ENCODE measurements at regions not wholly inside any gene's neighbourhood (a gene's known extent, or its start where the extent isn't known, plus 50 kb on each side); places are given as distances from the start of the nearest gene placed in this dataset.

GRCh38 chr5:152824316-152824715, 419.2 kb upstream of the NMUR2 start:
- Histone ChIP-seq H3K79me2 (ENCODE audit: insufficient read depth, low read length) (no peaks in the 10 kb centered on the region), H3K36me3 (replicated peaks in 1 of 2; ENCODE audit: control insufficient read depth in 1 of 2, insufficient read depth in 2 of 2, low read length in 2 of 2) (no peaks in the 10 kb centered on the region), H3K4me3 (replicated peaks in 1 of 3; ENCODE audit: low read depth in 2 of 3, low read length in 3 of 3) (no peak overlapping the region), H3K4me2 (replicated peaks; ENCODE audit: extremely low read depth, low read length, poor library complexity, severe bottlenecking) (no peak overlapping the region), H3K9me3 (replicated peaks in 1 of 2; ENCODE audit: control insufficient read depth in 1 of 2, insufficient read depth in 1 of 2, low read length in 2 of 2) (peaks cover 0 to 12% of the 10 kb centered on the region in 2 donors), H3K4me1 (ENCODE audit: control insufficient read depth in 1 of 2, insufficient read depth in 2 of 2, low read length in 2 of 2) (no peaks in the 10 kb centered on the region), H4K20me1 (ENCODE audit: insufficient read depth, low read length) (no peaks in the 10 kb centered on the region), H3K27me3 (ENCODE audit: control insufficient read depth in 2 of 2, insufficient read depth in 2 of 2, low read length in 2 of 2) (no peaks in the 10 kb centered on the region), H2AFZ (ENCODE audit: insufficient read depth, low read depth, low read length, poor library complexity, severe bottlenecking) (no peak overlapping the region), H3K9ac (ENCODE audit: insufficient read depth, low read length, poor library complexity, severe bottlenecking) (no peak overlapping the region), H3K27ac (ENCODE audit: low read depth in 1 of 2, low read length in 2 of 2) (no peak overlapping the region)
- Mint-ChIP-seq H3K36me3 (no peaks in the 10 kb centered on the region), H3K4me1 (no peaks in the 10 kb centered on the region), H3K9me3 (peaks cover 0 to 7% (median 3%) of the 10 kb centered on the region in 7 donors), H3K27ac (no peak overlapping the region), H3K27me3 (ENCODE audit: low read depth in 3 of 3) (no peaks in the 10 kb centered on the region), H3K4me3 (no peak overlapping the region)
- intact Hi-C loops (cut with micrococcal nuclease) = no loop called here
- no CpG with 5 or more reads among the region's 3 CpGs for WGBS (ENCODE audit: insufficient coverage)
- no peak for TF ChIP-seq CTCF (IDR thresholded peaks at IDR 0.05)
- DNase-seq = no peak

GRCh38 chr5:152838241-152838786, 433.2 kb upstream of the NMUR2 start:
- DNase-seq = no peak
- TF ChIP-seq CTCF (IDR thresholded peaks at IDR 0.05) = no peak
- no peak overlapping the region for H3K4me3 Mint-ChIP-seq
- Histone ChIP-seq H3K4me1 (ENCODE audit: control insufficient read depth in 1 of 2, insufficient read depth in 2 of 2, low read length in 2 of 2) (no peaks in the 10 kb centered on the region), H3K36me3 (replicated peaks in 1 of 2; ENCODE audit: control insufficient read depth in 1 of 2, insufficient read depth in 2 of 2, low read length in 2 of 2) (no peaks in the 10 kb centered on the region), H3K9me3 (replicated peaks in 1 of 2; ENCODE audit: control insufficient read depth in 1 of 2, insufficient read depth in 1 of 2, low read length in 2 of 2) (peaks cover 6% of the 10 kb centered on the region in 2 donors), H3K4me2 (replicated peaks; ENCODE audit: extremely low read depth, low read length, poor library complexity, severe bottlenecking) (no peak overlapping the region), H3K27ac (ENCODE audit: low read depth in 1 of 2, low read length in 2 of 2) (no peak overlapping the region), H3K79me2 (ENCODE audit: insufficient read depth, low read length) (no peaks in the 10 kb centered on the region), H3K4me3 (replicated peaks in 1 of 3; ENCODE audit: low read depth in 2 of 3, low read length in 3 of 3) (no peak overlapping the region), H3K27me3 (ENCODE audit: control insufficient read depth in 2 of 2, insufficient read depth in 2 of 2, low read length in 2 of 2) (no peaks in the 10 kb centered on the region), H4K20me1 (ENCODE audit: insufficient read depth, low read length) (no peaks in the 10 kb centered on the region), H3K9ac (ENCODE audit: insufficient read depth, low read length, poor library complexity, severe bottlenecking) (no peak overlapping the region), H2AFZ (ENCODE audit: insufficient read depth, low read depth, low read length, poor library complexity, severe bottlenecking) (no peak overlapping the region)
- H3K27ac Mint-ChIP-seq = no peak overlapping the region
- H3K27me3 Mint-ChIP-seq (ENCODE audit: low read depth in 3 of 3) = peaks cover 0 to 1% (median 0%) of the 10 kb centered on the region in 3 donors
- H3K9me3 Mint-ChIP-seq = peaks cover 0 to 8% (median 0%) of the 10 kb centered on the region in 7 donors
- no peaks in the 10 kb centered on the region for H3K4me1 Mint-ChIP-seq
- WGBS (ENCODE audit: insufficient coverage) = 75% methylated on average over 4 of the region's 7 CpGs
- intact Hi-C loops (cut with micrococcal nuclease) = no loop called here
- no peaks in the 10 kb centered on the region for H3K36me3 Mint-ChIP-seq
